ENCODE measurements at regions not wholly inside any gene's neighbourhood (a gene's known extent, or its start where the extent isn't known, plus 50 kb on each side); places are given as distances from the start of the nearest gene placed in this dataset.
"Not testable (repeated sequence)": the region's sequence is repeated elsewhere in the genome, so short reads cannot be mapped to it uniquely, and the experiment has no call there.

- no peak for DNase-seq (ENCODE audit: low spot score)
Measured at GRCh38 chr13:50744116-50744660, 99.3 kb downstream of the DLEU7 start.

- DNase-seq (ENCODE audit: low spot score), result no peak
Measured at GRCh38 chr13:50745542-50746115, 97.9 kb downstream of the DLEU7 start.

GRCh38 chr13:50747737-50748350 is 95.6 kb downstream of the DLEU7 start:
- DNase-seq (ENCODE audit: low spot score), result no peak

- DNase-seq (ENCODE audit: low spot score), result not testable (repeated sequence)
Measured at GRCh38 chr13:50753221-50753620, 90.3 kb downstream of the DLEU7 start.

- not testable (repeated sequence) for DNase-seq (ENCODE audit: low spot score)
Measured at GRCh38 chr13:50755862-50756685, 87.4 kb downstream of the DLEU7 start.

GRCh38 chr13:50757008-50757407 is 86.5 kb downstream of the DLEU7 start:
- DNase-seq (ENCODE audit: low spot score), result no peak

GRCh38 chr13:50758796-50759195 is 84.7 kb downstream of the DLEU7 start:
- DNase-seq (ENCODE audit: low spot score), result no peak

- DNase-seq (ENCODE audit: low spot score), result no peak
Measured at GRCh38 chr13:50760751-50761150, 82.7 kb downstream of the DLEU7 start.

- DNase-seq (ENCODE audit: low spot score), result no peak
Measured at GRCh38 chr13:50761406-50761805, 82.1 kb downstream of the DLEU7 start.

- no peak for DNase-seq (ENCODE audit: low spot score)
Measured at GRCh38 chr13:50762969-50763567, 80.4 kb downstream of the DLEU7 start.

GRCh38 chr13:50766013-50766412 is 77.5 kb downstream of the DLEU7 start:
- DNase-seq (ENCODE audit: low spot score), result no peak

- no peak for DNase-seq (ENCODE audit: low spot score)
Measured at GRCh38 chr13:50766695-50767094, 76.8 kb downstream of the DLEU7 start.

- DNase-seq (ENCODE audit: low spot score), result not testable (repeated sequence)
Measured at GRCh38 chr13:50772881-50773280, 70.6 kb downstream of the DLEU7 start.

Measured in mucosa of gallbladder (tissue), 1 donor.